Activated CD4-positive, alpha-beta T cell treated with anti-CD3 and anti-CD28 coated beads, Interleukin-10, Interleukin-2, amounts not matched to agents 100 ng/mL and 50 ng/mL, durations not matched to agents 16 hours and 8 hours (primary cell): ENCODE measurements at regions not wholly inside any gene's neighbourhood (a gene's known extent, or its start where the extent isn't known, plus 50 kb on each side); places are given as distances from the start of the nearest gene placed in this dataset.
"Not testable (repeated sequence)": the region's sequence is repeated elsewhere in the genome, so short reads cannot be mapped to it uniquely, and the experiment has no call there.

Experiments used
- DNase-seq: peaks from one replicate; pipeline ENCODE4 v3.0.0-alpha.2; 2020

GRCh38 chr3:22843854-22844253 lies 359.3 kb upstream of the UBE2E2 start:
- no peak for DNase-seq

DNA sequence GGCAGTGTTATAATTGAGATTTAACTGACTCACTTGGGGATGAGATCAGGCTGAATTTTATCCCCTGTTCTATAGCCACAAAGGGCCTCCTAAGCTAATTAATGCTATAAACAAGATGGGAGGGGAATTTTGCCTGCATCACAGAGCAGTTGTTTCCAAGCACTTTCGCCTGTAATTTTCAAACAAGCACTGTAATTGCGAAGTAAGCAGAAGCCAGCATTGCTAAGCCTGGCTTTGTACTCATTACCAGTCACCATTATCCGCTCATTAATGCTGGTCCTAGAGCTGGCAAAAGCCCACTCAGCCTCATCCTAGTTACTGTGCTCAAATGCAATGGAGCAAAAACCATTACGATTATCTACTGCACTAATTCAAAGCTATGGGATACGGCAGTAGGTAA lies 356.6 kb upstream of the UBE2E2 start:
- no peak for DNase-seq

GRCh38 chr3:22849583-22849982 lies 353.5 kb upstream of the UBE2E2 start:
- DNase-seq: not testable (repeated sequence)

DNA sequence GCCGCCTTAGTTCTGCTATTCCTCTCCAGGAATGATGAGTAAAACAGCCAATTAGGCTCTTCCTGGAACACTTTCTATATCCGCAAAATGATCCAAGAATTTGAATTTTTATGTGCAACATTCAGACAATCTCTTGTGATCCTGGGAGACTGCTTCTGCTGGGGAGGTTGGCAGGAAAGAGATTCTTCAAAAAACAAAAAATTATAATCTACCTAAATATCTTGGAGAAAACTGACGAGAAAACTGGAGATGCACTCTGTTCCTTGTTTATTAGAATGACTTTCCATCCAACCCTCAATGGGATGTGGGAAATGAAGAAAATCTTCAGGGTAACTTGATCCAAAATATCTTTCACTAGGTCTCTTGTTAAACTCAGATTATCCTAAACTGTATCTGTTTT lies 346.3 kb upstream of the UBE2E2 start:
- no peak for DNase-seq

- no peak for DNase-seq
These were observed 344.6 kb upstream of the UBE2E2 start for GRCh38 chr3:22858486-22858885.

DNA sequence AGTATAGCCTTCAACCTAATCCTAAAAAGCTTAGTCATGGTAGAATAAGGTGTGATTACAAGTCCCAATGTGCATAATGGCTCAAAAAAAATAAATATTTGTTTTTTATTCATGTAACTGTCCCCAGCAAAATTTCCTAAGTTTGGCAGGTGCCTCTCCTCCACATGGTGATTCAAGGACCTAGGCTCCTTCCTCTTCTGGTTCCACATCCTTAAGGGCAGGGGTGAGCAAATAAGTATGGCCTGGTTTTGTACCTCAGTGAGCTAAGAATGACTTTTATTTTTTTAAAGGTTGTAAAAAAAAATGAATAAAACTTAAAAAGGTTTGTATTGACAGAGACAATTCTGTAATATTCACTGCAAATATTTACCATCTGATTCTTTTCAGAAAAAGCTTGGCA lies 343.5 kb upstream of the UBE2E2 start:
- no peak for DNase-seq

DNA sequence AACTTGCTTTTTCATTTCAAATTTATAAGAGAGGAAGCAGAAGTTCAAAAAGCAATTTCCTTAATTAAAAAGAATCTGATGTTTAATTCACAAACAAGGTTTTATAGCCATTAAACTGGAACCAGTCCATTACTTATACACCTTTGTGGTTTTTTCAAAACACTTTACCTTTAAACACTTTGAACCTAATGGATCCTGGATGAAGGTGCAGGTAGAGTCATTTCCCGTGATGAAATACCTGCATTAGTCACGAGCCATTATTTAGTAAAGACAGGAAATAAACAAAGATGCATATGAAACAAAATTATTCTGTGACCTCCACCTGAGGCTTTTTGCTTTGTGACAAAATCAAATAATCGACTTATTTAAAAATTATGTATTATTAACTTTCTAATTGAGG lies 341.7 kb upstream of the UBE2E2 start:
- no peak for DNase-seq

DNA sequence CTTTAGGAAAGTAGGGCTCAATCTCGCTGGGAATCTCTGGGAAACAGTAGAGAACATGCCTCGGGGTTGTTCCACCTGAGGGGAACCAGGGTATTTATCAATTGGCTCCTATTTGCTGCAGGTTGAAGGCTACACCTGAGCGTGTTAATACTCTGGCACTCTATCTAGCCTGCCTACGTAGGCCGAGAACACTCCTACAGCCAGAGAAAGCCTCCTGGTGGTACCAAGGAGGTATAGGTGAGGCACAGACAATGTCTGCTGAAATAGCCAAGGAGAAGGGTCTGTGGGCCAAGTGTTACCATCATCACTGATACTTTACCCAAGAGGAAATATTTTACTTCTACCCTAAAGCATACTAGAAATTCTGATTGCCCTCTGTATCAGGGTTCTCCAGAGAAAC lies 341.0 kb upstream of the UBE2E2 start:
- DNase-seq: no peak

- DNase-seq: not testable (repeated sequence)
These were observed 320.3 kb upstream of the UBE2E2 start for GRCh38 chr3:22882834-22883233.

- no peak for DNase-seq
These were observed 318.1 kb upstream of the UBE2E2 start for GRCh38 chr3:22885039-22885438.

DNA sequence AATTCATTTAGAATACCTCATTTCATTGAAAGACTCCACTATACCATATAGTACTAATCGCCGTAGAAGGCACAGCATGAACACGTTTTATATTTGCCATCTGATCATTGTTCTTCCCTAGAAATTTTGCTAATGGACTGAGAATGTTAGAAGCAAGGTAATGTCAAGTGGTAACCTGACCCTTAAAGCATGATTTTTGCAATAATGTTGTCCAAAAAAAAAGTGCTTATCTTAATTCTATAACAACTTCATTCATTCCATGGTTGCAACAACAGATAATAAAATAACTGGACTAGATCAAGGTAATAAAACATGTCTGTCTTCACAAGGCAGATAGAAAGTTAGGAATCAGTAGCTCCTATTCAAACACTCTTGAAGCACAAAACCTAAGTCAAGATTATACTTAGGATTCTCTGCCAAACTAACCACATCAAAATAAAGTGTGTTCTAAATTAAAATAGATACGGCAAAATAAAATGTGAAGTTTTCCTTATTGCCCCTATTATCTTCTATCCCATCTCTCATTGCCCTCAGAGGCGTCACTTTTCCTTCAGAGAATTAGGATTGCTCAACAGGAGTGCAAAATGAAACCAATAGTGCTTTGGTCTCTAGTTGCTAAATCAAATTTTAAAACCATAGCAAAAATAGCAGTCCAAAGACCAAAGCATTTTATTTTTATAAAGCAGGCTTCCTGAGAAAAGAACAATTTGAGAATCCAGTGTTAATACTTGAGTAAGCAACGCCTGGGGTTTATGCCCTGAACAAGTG lies 317.4 kb upstream of the UBE2E2 start:
- DNase-seq: no peak

DNA sequence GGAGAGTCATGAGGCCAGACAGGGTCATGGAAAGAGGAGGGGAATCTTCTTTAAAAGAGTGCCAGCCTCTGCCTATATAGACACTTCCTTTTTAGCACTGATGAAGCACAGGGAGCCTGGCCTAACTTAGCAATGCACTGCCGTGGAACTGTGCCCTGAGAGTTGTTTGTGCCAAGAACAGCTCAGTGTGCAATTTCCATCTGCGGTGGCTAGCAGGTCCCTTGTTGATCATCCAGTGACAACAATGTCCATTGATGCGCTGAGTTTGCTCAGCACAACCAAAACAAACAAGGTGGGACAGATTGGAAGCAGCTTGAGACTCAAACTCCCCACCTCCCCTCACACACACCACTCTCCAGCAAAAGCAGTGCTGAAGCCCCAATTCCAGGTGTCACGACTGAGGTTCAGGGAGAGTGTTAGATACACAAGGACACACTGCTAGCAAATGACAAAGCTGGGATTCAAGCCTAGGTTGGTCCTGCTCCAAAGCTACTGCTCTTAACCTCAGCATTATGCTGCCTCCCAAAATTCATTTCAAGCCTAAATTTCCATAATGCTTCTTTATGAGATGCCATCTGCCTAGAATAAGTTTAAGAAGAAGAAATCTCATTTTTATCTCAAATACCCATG lies 316.6 kb upstream of the UBE2E2 start:
- DNase-seq: no peak

DNA sequence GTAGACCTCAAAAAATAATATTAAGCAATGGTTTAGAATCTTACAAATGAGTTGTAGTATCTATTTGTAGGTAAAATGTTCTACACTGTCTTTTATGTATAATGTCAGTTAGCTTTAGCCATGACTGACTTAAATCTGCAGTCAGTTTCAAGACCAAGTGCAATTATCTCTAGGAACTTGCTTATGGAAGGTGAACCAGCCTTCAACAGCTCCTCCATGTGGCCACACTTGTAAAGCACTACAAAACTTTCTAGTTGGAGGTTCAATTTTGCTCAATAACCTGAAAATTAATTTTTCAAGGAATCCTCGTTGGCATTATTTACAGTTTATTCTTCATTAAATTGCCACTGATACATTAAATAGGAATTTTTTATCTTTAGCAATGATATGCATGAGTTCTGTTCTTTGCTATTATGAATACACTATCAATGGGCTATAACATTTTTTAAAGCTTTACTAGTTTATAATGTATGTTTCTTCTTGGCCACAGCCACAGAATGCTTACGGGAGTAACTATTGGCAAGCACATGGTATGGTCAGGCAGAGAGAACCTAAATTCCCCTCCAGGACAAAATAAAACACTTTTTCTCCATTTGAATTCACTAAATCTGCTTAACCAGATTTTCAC lies 315.3 kb upstream of the UBE2E2 start:
- peak; percentile 1 for DNase-seq

DNA sequence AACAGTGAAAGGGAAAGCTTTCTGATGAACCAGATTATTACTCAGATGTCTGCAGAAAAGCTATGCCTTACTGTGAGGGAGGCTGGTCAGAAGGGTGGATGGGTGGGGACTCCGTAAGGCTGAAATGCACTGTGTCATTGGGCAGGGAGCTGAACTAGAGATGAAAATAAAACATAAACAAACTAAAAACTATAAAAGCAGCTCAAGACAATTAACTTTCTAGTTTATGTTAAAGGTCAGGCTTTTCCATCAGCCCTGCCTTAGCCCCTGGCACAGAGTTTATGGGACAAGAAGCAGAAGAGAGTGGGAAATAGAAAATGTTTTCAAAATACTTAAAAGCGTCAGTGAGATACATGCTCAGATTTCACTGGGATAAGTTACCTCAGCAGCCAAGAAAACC lies 310.0 kb upstream of the UBE2E2 start:
- DNase-seq: no peak

DNA sequence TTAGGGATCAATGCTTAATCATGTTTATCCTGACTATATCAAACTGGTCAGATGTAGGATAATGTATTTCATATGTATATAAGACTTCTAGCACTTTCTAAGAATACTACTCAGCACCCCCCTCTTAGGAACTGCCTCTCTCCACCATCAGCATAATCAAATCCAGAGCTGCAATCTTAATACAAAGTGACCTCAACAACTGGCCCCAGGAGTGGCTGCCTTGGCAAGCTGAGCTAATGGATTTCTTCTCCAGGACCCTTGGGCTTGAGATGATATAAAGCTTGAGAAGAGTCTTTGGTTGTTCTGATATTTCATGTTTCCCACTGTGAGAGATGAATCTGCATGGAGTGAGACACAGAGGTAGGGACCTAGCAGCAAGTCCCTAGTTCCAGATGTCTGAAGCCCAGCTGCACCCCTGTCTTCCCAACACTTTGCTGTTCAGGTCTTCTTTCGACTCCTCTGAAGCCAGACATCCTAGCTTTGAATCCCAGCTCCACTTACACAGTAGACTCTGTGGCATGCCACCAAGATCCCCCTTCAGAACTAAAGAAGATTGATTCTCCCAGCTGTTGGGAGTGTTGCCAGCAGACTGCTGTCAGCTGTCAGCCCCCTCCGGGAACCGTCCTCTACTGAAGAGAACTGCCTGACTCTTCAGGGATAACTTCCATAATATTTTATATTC lies 309.3 kb upstream of the UBE2E2 start:
- no peak for DNase-seq

DNA sequence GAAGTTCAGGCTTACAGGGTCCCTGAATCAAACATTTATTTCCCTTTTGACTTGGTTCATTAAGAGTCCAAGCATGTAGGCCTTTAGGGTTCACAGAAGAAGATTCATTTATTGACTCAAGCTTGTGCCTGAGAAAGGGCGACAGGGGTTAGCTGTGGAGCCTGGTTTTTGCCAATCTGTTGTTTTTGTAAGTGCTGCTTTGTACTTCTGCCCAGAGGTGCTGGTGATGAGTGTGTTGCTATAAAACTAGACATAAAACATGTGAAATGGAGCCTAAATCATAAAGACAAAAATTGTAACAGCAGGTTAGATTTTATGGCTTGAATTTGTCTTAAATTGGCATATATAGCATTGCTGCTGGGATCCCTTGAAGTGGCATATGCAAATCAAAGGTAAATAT lies 308.3 kb upstream of the UBE2E2 start:
- no peak for DNase-seq

DNA sequence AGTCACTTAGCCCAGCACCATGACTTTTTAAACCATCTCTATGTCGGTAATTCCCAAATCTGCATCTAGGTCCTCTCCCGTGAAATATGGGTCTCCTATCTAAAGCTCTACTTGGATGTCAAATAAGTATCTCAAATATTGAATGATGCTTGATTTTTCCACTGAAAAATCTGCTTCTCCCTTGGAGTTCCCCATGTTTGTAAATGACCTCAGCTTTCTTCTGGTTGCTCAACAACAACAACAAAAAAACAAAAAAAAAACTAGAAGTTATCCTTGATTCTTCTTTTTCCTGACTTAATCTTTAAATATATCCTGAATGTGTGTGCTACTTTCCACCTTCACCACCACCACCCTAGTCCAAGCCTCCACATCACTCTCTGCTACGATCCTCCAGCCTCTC lies 307.5 kb upstream of the UBE2E2 start:
- DNase-seq: no peak

GRCh38 chr3:22898558-22898957 lies 304.6 kb upstream of the UBE2E2 start:
- no peak for DNase-seq

DNA sequence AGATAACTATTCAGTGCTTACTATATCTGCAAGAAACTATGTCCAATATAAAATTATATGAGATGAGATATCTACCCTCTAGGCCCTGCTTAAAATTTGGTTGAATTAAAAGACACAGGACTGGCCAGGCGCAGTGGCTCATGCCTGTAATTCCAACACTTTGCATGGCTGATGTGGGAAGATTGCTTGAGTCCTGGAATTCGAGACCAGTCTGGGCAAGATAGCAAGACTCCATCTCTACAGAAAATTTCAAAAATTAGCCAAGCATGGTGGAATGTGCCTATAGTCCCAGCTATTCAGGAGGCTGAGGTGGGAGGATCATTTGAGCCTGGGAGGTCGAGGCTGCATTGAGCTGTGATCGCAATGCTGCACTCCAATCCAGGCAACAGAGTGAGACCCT lies 303.7 kb upstream of the UBE2E2 start:
- no peak for DNase-seq

DNA sequence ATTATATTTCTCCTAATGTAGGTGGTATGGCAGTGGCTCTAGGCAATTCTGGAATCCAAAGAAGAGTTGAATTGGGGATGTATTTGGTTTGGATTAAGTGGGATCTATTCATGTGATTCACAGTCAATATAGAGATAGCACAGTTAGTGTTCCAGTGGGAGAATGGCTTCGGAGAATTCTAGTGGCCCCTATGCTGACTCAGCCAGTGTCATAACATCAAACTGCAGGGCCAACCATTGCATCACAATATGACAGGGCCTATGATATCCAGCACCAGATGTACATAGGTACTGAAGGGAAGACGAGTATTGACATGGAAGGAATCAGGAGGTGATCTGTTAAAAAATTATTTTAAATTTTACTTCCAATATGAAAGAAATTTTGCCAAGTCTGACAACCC lies 302.8 kb upstream of the UBE2E2 start:
- DNase-seq: no peak

GRCh38 chr3:22901684-22902083 lies 301.4 kb upstream of the UBE2E2 start:
- no peak for DNase-seq

DNA sequence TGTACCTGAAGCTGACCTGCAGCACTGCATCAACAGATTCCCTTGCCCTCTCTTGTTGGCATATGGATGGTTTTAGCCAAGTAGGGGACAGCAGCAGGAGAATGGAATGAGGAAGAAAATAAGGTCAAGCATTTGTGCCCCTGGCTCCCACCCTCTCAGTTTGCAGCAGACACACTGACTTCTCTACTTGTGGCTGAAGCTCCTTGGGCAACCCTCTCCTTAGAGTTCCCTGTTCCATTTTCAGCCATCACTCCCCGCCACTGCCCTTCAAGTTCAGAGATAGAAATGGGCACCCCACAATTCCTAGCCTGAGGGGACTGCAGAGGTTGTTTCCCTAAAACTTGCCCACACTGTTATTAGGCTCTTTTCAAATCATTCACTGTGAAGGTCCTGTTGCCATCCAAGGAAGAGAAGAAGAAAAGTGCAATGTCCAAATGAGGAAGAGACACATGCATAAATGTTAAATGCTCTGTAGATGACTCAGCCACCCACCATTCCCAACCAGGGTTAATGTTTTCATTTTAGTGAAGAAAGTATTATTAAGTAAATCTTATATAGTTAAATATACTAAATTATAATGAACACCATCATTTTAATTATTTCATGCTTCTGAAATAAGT lies 295.9 kb upstream of the UBE2E2 start:
- DNase-seq: no peak

DNA sequence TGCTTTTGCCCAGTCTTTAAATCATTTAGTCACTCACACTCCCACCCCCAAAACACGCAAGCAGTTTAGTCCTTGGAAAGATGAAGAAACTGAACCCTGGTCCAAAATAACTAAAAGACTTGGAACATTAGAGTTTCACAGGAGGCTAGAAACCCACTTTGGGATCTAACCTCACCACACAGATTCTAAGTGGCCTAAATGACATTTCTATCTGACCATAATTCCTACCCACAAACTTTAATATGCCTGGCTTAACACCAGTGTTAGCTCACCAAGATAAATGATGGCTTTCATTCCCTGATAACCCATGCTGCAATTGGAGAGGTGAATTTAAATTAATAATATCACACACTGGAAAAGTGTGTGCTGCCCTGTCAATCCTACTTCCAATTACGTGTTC lies 295.3 kb upstream of the UBE2E2 start:
- no peak for DNase-seq
